Activated CD4-positive, CD25-positive, alpha-beta regulatory T cell treated with anti-CD3 and anti-CD28 coated beads, Interleukin-2, amount 50 U/mL, for 24 hours (primary cell): ENCODE measurements at regions not wholly inside any gene's neighbourhood (a gene's known extent, or its start where the extent isn't known, plus 50 kb on each side); places are given as distances from the start of the nearest gene placed in this dataset.
"Not testable (repeated sequence)": the region's sequence is repeated elsewhere in the genome, so short reads cannot be mapped to it uniquely, and the experiment has no call there.

Experiments used
- ATAC-seq, 2 donors: fragments of 150-1000 bp; cut with Tn5 transposase; one replicate each; pipeline ENCODE4 v1.10.0; 2021; ENCODE audit warnings: mild to moderate bottlenecking in 1 of 2, moderate library complexity in 1 of 2

GRCh38 chr13:110811008-110811720, 97.7 kb downstream of the ING1 start:
- ATAC-seq: no peak

GRCh38 chr13:110811771-110812120, 98.2 kb downstream of the ING1 start:
- no peak for ATAC-seq

- no peak for ATAC-seq
These were observed 98.8 kb downstream of the ING1 start for GRCh38 chr13:110812121-110812868.

- no peak for ATAC-seq
These were observed 99.6 kb downstream of the ING1 start for GRCh38 chr13:110812869-110813645.

GRCh38 chr13:110813646-110814624, 100.4 kb downstream of the ING1 start:
- no peak for ATAC-seq

- no peak for ATAC-seq
These were observed 99.2 kb downstream of the ANKRD10 start for GRCh38 chr13:110815471-110816204.

- ATAC-seq: no peak
These were observed 98.4 kb downstream of the ANKRD10 start for GRCh38 chr13:110816500-110816899.

- no peak for ATAC-seq
These were observed 97.7 kb downstream of the ANKRD10 start for GRCh38 chr13:110817143-110817542.

GRCh38 chr13:110818747-110819146, 96.1 kb downstream of the ANKRD10 start:
- no peak for ATAC-seq

- peak; percentile 61 to 78 for ATAC-seq
These were observed 95.5 kb downstream of the ANKRD10 start for GRCh38 chr13:110819203-110820014.

GRCh38 chr13:110820322-110820721, 94.5 kb downstream of the ANKRD10 start:
- no peak for ATAC-seq

- ATAC-seq: not testable (repeated sequence)
These were observed 92.8 kb downstream of the ANKRD10 start for GRCh38 chr13:110821837-110822668.

- no peak for ATAC-seq
These were observed 92.3 kb downstream of the ANKRD10 start for GRCh38 chr13:110822669-110822945.

- ATAC-seq: no peak
These were observed 90.1 kb downstream of the ANKRD10 start for GRCh38 chr13:110824702-110825300.

GRCh38 chr13:110825516-110825915, 89.4 kb downstream of the ANKRD10 start:
- ATAC-seq: no peak

GRCh38 chr13:110826101-110826500, 88.8 kb downstream of the ANKRD10 start:
- no peak for ATAC-seq

- no peak for ATAC-seq
These were observed 87.8 kb downstream of the ANKRD10 start for GRCh38 chr13:110826861-110827672.
